PC-3 (cell line): ENCODE measurements at regions not wholly inside any gene's neighbourhood (a gene's known extent, or its start where the extent isn't known, plus 50 kb on each side); places are given as distances from the start of the nearest gene placed in this dataset.

Source experiments
- ATAC-seq: fragments of 200-7000 bp; cut with Tn5 transposase; 2 replicates; pipeline ENCODE4 v1.9.1; 2020; ENCODE audit warnings: mild to moderate bottlenecking, moderate library complexity
- BruUV-seq: library from RNA; stranded (reverse); fragments of 400-500 nt; replicated peaks from 2 replicates; lab custom pipeline; 2021; lab: Mats Ljungman, UMichigan
- CTCF ChIA-PET: fragments of 300-600 bp; sonication (Branson Sonifier 250); formaldehyde crosslinking; loops from one replicate; lab custom pipeline; 2022; ENCODE audit warnings: antibody characterized with exemption; lab: Charles Lee
- POLR2A ChIA-PET: fragments of 300-600 bp; sonication (Branson Sonifier 250); formaldehyde crosslinking; loops from one replicate; lab custom pipeline; 2022; ENCODE audit warnings: antibody characterized with exemption; ENCODE audit not compliant: unreplicated experiment; lab: Charles Lee
- DNase-seq: peaks from one replicate; pipeline ENCODE4 v3.0.0-alpha.2; 2015
- H2AFZ ChIP-seq: fragments of 300-600 bp; sonication (generic); 2 replicates; pipeline ENCODE4 v1.6.0; 2016; ENCODE audit warnings: antibody characterized with exemption, low read length
- H3F3A ChIP-seq: fragments of 300-600 bp; sonication (generic); one replicate; pipeline ENCODE4 v1.6.0; 2017; ENCODE audit warnings: antibody characterized with exemption, low read length, control low read depth, mild to moderate bottlenecking; ENCODE audit not compliant: unreplicated experiment
- H3K27ac ChIP-seq: fragments of 300-600 bp; sonication (generic); 2 replicates; pipeline ENCODE4 v1.5.1; 2016; ENCODE audit warnings: mild to moderate bottlenecking, low read length
- H3K27me3 ChIP-seq: fragments of 300-600 bp; sonication (generic); 2 replicates; pipeline ENCODE4 v1.6.1; 2016; ENCODE audit warnings: low read length, mixed read lengths
- H3K36me3 ChIP-seq: fragments of 300-600 bp; sonication (generic); 2 replicates; pipeline ENCODE4 v1.6.1; 2016; ENCODE audit warnings: low read depth, mixed run types, low read length, mixed read lengths
- H3K4me1 ChIP-seq: fragments of 300-600 bp; sonication (generic); 2 replicates; pipeline ENCODE4 v1.5.1; 2016; ENCODE audit warnings: low read length; ENCODE audit not compliant: insufficient read depth
- H3K4me2 ChIP-seq: fragments of 300-600 bp; sonication (generic); 2 replicates; pipeline ENCODE4 v1.6.0; 2016; ENCODE audit warnings: low read length
- H3K4me3 ChIP-seq: fragments of 300-600 bp; sonication (generic); 2 replicates; pipeline ENCODE4 v1.5.1; 2016; ENCODE audit warnings: mild to moderate bottlenecking, low read length, mixed read lengths
- H3K79me2 ChIP-seq: fragments of 300-600 bp; sonication (generic); 2 replicates; pipeline ENCODE4 v1.6.1; 2017; ENCODE audit warnings: low read length, mixed read lengths
- H3K9ac ChIP-seq: fragments of 300-600 bp; sonication (generic); 2 replicates; pipeline ENCODE4 v1.6.0; 2016; ENCODE audit warnings: mild to moderate bottlenecking, low read length
- H3K9me2 ChIP-seq: fragments of 300-600 bp; sonication (generic); replicated peaks from 2 replicates; pipeline ENCODE4 v1.6.1; 2016; ENCODE audit warnings: mixed run types, low read length, mixed read lengths
- H3K9me3 ChIP-seq: fragments of 300-600 bp; sonication (generic); 2 replicates; pipeline ENCODE4 v1.6.1; 2016; ENCODE audit warnings: low read length, mixed read lengths
- H4K20me1 ChIP-seq: fragments of 300-600 bp; sonication (generic); 2 replicates; pipeline ENCODE4 v1.6.1; 2016; ENCODE audit warnings: low read length, mixed read lengths
- EZH2 ChIP-seq: fragments of 300-600 bp; sonication (generic); IDR thresholded peaks from one replicate; pipeline ENCODE4 v1.6.1; 2017; ENCODE audit warnings: antibody characterized with exemption, mild to moderate bottlenecking, low read length; ENCODE audit not compliant: unreplicated experiment
- EZH2phosphoT487 ChIP-seq: fragments of 300-600 bp; sonication (generic); IDR thresholded peaks from 2 replicates; pipeline ENCODE4 v1.6.1; 2018; ENCODE audit warnings: mild to moderate bottlenecking, antibody characterized with exemption, low read length, borderline replicate concordance
- intact Hi-C: fragments of 100-400 bp; cut with micrococcal nuclease; formaldehyde crosslinking; loops from 2 replicates; pipeline ENCODE4 v1.9.0; 2023
- TF ChIP-seq, protein P1 (sequence below): fragments of 300-600 bp; sonication (generic); conservative IDR thresholded peaks from 2 replicates; pipeline ENCODE4 v1.5.1; 2017; ENCODE audit warnings: antibody characterized with exemption, low read depth, mild to moderate bottlenecking, low read length

- ATAC-seq, result no peak
- no peaks in the 10 kb centered on the region for H3K27me3 ChIP-seq
These were observed 106.6 kb upstream of the ID2 start for GRCh38 chr2:8575038-8575833.

GRCh38 chr2:8575834-8576423 lies 105.9 kb upstream of the ID2 start:
- ChIA-PET POLR2A (no interaction called here), CTCF (no interaction called here)
- Histone ChIP-seq H3K79me2 (no peaks in the 10 kb centered on the region), H3K9me2 (no peaks in the 10 kb centered on the region), H3K4me2 (no peak overlapping the region), H3K4me1 (peaks cover 12% of the 10 kb centered on the region; the same call in 1 of the 2 replicates), H2AFZ (no peak overlapping the region), H3K27ac (no peak overlapping the region), H4K20me1 (no peaks in the 10 kb centered on the region), H3K9me3 (no peaks in the 10 kb centered on the region), H3K4me3 (no peak overlapping the region), H3K9ac (no peak overlapping the region), H3K27me3 (no peaks in the 10 kb centered on the region), H3F3A (no peaks in the 10 kb centered on the region), H3K36me3 (no peaks in the 10 kb centered on the region)
- ATAC-seq, result no peak
- intact Hi-C loops, result no loop called here
- DNase-seq, result no peak
- no TSS peak for BruUV-seq
- no peak for TF ChIP-seq EZH2
- TF ChIP-seq EZH2phosphoT487, result no peak

More at GRCh38 chr2:8575038-8575833, 106.6 kb upstream of the ID2 start:
- Histone ChIP-seq H3K36me3 (no peaks in the 10 kb centered on the region), H2AFZ (no peak overlapping the region), H4K20me1 (no peaks in the 10 kb centered on the region), H3K4me3 (no peak overlapping the region), H3K4me2 (no peak overlapping the region), H3K9me3 (no peaks in the 10 kb centered on the region), H3K9me2 (no peaks in the 10 kb centered on the region), H3F3A (no peaks in the 10 kb centered on the region), H3K4me1 (peaks cover 12% of the 10 kb centered on the region; the same call in 1 of the 2 replicates), H3K9ac (no peak overlapping the region), H3K27ac (no peak overlapping the region), H3K79me2 (no peaks in the 10 kb centered on the region)
- no peak for TF ChIP-seq EZH2
- TF ChIP-seq, protein P1, sequence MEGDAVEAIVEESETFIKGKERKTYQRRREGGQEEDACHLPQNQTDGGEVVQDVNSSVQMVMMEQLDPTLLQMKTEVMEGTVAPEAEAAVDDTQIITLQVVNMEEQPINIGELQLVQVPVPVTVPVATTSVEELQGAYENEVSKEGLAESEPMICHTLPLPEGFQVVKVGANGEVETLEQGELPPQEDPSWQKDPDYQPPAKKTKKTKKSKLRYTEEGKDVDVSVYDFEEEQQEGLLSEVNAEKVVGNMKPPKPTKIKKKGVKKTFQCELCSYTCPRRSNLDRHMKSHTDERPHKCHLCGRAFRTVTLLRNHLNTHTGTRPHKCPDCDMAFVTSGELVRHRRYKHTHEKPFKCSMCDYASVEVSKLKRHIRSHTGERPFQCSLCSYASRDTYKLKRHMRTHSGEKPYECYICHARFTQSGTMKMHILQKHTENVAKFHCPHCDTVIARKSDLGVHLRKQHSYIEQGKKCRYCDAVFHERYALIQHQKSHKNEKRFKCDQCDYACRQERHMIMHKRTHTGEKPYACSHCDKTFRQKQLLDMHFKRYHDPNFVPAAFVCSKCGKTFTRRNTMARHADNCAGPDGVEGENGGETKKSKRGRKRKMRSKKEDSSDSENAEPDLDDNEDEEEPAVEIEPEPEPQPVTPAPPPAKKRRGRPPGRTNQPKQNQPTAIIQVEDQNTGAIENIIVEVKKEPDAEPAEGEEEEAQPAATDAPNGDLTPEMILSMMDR, result no peak
- no peak for TF ChIP-seq EZH2phosphoT487
- POLR2A ChIA-PET, result no interaction called here
- no TSS peak for BruUV-seq
- DNase-seq, result no peak
- intact Hi-C loops, result no loop called here
- CTCF ChIA-PET, result no interaction called here

DNA sequence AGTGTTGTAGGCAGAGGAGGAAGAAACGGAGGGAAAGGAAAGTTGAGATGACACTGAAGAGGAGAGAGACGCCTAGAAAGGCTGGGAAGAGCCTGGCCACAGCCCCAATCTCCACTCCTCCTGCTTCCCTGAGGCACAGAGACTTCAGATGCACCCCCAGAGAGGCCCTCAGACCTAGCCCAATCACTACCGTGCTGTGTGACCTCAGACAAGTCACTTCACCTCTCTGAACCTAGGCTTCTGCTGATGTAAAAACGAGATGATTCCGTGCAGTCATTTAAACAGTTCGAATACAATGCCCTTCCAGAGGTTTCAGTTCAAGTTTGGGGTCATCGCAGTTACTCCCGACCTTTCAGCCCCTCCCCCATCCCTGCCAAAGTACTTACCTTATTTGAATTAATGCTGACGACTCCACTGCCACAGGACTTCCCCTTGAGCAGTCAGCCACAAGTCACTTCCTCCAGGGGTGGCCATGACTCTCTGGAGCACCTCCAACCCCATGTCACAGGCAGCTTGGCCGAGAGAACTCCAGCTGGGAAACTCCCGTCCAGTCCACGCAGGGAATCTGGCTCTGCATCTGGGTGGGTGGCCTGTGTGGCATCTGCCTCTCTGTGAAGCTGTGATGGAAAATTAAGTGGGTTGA lies 105.2 kb upstream of the ID2 start:
- Histone ChIP-seq H3K36me3 (no peaks in the 10 kb centered on the region), H3K4me1 (peaks cover 12% of the 10 kb centered on the region; the same call in 1 of the 2 replicates), H3K27me3 (no peaks in the 10 kb centered on the region), H3K27ac (no peak overlapping the region), H3K9me2 (no peaks in the 10 kb centered on the region), H3K79me2 (no peaks in the 10 kb centered on the region), H3K4me3 (no peak overlapping the region), H4K20me1 (no peaks in the 10 kb centered on the region), H3F3A (no peaks in the 10 kb centered on the region), H2AFZ (no peak overlapping the region), H3K4me2 (no peak overlapping the region), H3K9me3 (no peaks in the 10 kb centered on the region), H3K9ac (no peak overlapping the region)
- TF ChIP-seq EZH2, result no peak
- TF ChIP-seq, protein P1, result no peak
- TF ChIP-seq EZH2phosphoT487, result no peak
- ATAC-seq (no peak), DNase-seq (no peak)
- intact Hi-C loops, result no loop called here
- POLR2A ChIA-PET, result no interaction called here
- no TSS peak for BruUV-seq
- CTCF ChIA-PET, result no interaction called here
